ENCODE measurements at regions not wholly inside any gene's neighbourhood (a gene's known extent, or its start where the extent isn't known, plus 50 kb on each side); places are given as distances from the start of the nearest gene placed in this dataset.

GRCh38 chr12:34236073-34236472, 213.8 kb downstream of the ALG10 start:
- TF ChIP-seq CTCF (conservative IDR thresholded peaks at IDR 0.05 in 1 of 2, IDR thresholded peaks at IDR 0.05 in 1 of 2; ENCODE audit: low read depth in 1 of 2, low read length in 2 of 2) (no peak), EZH2 (IDR thresholded peaks at IDR 0.05; ENCODE audit: low read length, missing control alignments) (no peak)

All from fibroblast of lung (primary cell).